OCI-LY1 (cell line): ENCODE measurements at regions not wholly inside any gene's neighbourhood (a gene's known extent, or its start where the extent isn't known, plus 50 kb on each side); places are given as distances from the start of the nearest gene placed in this dataset.

Experiments
- EZH2 ChIP-seq: fragments of 200-600 bp; sonication (generic), shearing (Covaris generic); IDR thresholded peaks from 2 replicates; pipeline ENCODE4 v1.8.0; 2017; ENCODE audit warnings: borderline replicate concordance, mixed run types, mild to moderate bottlenecking, antibody characterized with exemption, low read length, moderate library complexity, mixed read lengths
- TF ChIP-seq, protein P1 (sequence below): fragments of 200-600 bp; sonication (generic), shearing (Covaris generic); IDR thresholded peaks from 2 replicates; pipeline ENCODE4 v1.5.1; 2017; ENCODE audit warnings: mild to moderate bottlenecking, antibody characterized with exemption, low read length, moderate library complexity, mixed read lengths

DNA sequence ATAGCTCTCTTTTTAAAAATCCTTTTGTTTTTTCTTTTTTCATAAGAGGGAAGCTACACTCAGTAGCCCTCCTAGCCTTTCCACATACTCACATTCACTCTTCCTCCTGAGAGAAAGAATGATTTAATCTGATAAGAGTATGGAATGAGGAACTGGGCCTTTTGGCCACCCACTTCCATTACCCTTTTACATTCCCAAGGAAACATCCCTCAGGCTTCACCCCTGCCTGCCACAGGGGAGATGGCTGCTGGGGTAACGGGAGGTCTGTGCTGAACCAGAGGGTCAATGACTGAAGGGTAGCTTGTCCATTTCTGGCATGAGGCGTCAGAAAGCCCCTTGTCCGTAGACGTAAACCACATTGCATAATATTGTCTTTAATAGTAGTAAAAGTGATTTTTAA lies 67.2 kb upstream of the CCSER1 start:
- TF ChIP-seq, protein P1, sequence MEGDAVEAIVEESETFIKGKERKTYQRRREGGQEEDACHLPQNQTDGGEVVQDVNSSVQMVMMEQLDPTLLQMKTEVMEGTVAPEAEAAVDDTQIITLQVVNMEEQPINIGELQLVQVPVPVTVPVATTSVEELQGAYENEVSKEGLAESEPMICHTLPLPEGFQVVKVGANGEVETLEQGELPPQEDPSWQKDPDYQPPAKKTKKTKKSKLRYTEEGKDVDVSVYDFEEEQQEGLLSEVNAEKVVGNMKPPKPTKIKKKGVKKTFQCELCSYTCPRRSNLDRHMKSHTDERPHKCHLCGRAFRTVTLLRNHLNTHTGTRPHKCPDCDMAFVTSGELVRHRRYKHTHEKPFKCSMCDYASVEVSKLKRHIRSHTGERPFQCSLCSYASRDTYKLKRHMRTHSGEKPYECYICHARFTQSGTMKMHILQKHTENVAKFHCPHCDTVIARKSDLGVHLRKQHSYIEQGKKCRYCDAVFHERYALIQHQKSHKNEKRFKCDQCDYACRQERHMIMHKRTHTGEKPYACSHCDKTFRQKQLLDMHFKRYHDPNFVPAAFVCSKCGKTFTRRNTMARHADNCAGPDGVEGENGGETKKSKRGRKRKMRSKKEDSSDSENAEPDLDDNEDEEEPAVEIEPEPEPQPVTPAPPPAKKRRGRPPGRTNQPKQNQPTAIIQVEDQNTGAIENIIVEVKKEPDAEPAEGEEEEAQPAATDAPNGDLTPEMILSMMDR: no peak
- TF ChIP-seq EZH2: no peak
